ENCODE measurements at regions not wholly inside any gene's neighbourhood (a gene's known extent, or its start where the extent isn't known, plus 50 kb on each side); places are given as distances from the start of the nearest gene placed in this dataset.

DNA sequence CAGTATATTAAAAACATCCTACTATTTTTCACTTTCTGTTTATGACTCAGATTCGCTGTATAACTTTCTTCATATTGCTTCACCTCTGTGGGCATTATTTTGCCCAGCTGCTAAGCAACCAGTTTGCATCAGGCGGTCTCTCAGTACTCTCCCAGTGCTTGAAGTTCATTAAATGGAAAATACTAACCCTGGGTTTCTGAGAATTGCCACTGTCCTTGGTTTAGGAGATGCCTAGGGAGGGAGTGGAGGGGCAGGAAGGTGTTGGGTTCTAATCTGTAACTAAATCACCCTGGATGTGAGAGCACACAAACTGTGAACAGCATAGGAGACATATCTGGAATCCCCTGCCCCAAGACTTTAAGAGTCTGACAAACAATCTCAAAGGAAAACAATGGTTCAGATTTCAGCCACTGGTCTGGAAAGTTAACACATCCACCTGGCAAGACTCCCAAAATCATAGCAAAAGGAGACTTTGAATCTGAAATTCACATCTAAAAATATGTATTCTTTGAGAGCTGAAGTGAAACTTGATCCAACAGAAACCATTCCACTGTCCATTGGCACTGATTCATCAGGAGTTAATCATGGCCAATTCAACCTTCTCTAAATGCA lies 540.0 kb downstream of the SOX6 start:
- TF ChIP-seq, protein P1, sequence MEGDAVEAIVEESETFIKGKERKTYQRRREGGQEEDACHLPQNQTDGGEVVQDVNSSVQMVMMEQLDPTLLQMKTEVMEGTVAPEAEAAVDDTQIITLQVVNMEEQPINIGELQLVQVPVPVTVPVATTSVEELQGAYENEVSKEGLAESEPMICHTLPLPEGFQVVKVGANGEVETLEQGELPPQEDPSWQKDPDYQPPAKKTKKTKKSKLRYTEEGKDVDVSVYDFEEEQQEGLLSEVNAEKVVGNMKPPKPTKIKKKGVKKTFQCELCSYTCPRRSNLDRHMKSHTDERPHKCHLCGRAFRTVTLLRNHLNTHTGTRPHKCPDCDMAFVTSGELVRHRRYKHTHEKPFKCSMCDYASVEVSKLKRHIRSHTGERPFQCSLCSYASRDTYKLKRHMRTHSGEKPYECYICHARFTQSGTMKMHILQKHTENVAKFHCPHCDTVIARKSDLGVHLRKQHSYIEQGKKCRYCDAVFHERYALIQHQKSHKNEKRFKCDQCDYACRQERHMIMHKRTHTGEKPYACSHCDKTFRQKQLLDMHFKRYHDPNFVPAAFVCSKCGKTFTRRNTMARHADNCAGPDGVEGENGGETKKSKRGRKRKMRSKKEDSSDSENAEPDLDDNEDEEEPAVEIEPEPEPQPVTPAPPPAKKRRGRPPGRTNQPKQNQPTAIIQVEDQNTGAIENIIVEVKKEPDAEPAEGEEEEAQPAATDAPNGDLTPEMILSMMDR (IDR thresholded peaks at IDR 0.05) = no peak
- no peak for TF ChIP-seq POLR2A (IDR thresholded peaks at IDR 0.05)
